HG03025 (cell line): ENCODE measurements at regions not wholly inside any gene's neighbourhood (a gene's known extent, or its start where the extent isn't known, plus 50 kb on each side); places are given as distances from the start of the nearest gene placed in this dataset.

Experiments used
- ATAC-seq: cut with Tn5 transposase; IDR thresholded peaks from one replicate; pipeline ENCODE4 v1.9.1; 2021; ENCODE audit warnings: mild to moderate bottlenecking, moderate library complexity; ENCODE audit not compliant: unreplicated experiment, low FRiP score

DNA sequence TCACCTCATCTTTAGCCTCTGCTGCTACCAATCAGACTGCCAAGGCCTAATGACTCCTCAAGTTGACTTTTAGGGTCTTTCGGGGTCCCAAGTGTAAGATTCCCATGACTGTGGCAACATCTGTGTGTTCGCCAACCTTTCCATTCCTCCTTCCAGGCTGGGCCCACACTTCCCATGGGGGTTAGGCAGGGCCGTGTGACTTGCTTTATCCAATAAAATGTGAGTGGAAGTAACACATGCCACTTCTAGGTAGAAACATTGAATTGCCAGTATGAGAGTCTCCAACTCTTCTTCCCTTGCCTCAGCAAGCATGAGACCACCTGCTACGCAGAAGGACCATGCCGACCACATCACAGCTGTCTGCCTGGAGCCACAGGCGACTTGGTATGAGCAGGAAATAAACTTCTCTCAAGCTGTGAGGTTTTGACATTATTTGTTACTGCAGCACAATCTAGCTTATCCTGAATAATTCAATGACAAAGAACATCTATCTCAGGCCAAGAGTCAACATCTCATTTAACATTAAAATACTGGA, 190.4 kb upstream of the IER5L start:
- no peak for ATAC-seq

DNA sequence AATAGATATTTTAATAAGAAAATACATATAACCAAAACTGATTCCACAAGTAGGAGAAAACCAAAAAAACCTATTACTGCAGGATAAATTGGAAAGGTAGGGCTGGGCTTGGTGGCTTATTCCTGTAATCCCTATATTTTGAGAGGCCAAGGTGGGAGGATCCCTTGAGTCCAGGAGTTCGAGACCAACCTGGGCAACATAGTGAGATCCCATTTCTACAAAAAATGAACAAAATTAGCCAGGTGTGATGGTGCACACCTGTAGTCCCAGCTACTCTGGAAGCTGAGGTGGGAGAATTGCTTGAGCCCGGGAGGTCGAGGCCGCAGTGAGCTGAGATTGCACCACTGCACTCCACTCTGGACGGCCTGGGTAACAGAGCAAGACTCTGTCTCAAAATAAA, 189.2 kb upstream of the IER5L start:
- ATAC-seq, result no peak

DNA sequence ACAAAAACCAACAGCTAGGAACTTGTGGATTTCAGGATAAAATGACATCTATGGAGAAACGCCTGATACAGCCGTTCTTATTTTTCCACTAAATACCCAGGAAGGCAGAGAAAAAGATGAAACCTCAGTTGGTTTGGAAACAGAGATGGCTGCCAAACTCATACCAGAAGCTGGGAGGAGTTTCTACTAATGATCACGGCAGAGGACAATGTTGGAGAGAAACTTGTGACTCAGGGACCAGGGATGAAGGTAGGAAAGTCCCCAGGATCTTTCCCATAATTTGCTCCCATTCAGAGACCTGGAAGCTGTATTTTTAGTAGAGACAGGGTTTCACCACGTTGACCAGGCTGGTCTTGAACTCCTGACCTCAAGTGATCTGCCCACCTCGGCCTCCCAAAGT, 187.1 kb upstream of the IER5L start:
- no peak for ATAC-seq

DNA sequence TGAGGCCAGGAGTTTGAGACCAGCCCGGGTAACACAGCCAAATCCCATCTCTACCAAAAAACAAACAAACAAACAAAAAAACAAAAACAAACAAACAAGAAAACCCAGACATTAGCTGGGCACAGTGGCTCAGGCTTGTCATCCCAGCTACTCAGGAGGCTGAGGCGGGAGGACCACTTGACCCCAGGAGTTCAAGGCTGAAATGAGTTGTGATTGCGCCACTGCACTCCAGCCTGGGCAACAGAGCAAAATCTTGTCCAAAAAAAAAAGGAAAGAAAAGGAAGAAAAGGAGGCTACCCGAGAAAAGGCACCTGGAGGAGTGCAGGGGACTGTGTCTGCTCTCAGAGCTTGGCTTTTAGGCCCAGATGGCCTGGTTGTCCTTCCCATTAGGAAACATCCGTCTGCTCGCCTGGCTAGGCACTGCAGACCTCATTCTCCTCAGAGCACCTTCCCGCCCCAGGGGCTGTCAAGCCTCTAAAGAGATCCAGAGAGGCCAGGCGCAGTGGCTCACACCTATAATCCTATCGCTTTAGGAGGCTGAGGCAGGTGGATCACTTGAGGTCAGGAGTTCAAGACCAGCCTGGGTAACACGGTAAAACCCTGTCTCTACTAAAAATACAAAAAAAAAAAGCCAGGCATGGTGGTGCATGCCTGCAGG, 185.3 kb upstream of the IER5L start:
- ATAC-seq, result no peak

DNA sequence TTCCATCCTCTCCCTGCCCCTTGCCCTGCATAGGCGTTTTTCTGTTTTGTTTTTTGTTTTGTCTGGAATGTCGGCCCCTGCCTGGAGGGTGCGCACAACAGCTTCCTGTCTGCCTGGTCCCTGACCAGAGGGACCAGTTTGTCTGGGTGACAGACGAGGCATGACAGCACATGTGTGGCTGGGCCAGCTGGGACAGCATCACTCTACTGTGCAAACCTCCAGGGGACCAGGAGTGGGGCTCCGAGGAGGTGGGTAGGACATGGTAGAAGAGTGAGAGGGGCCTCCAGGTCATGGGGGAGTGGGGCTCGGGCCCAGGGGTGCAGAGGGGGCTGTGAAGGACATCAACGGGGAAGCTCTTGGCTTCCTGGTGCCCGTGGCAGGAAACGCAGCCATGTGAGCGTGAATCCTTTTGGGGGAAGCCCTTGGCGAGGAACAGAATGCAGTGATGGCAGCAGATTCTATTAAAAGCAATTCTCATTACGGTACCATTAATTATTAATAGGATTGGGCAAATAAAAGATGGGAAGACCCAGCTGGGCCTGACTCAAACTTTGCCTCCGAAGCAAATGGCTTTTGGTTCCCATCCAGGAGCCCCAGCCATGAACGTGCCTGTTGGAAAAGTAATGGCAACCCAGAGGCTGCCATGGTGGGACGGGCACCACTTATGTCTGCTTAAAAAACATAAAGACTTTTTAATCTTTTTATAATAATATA, 184.4 kb upstream of the IER5L start:
- ATAC-seq, result no peak

DNA sequence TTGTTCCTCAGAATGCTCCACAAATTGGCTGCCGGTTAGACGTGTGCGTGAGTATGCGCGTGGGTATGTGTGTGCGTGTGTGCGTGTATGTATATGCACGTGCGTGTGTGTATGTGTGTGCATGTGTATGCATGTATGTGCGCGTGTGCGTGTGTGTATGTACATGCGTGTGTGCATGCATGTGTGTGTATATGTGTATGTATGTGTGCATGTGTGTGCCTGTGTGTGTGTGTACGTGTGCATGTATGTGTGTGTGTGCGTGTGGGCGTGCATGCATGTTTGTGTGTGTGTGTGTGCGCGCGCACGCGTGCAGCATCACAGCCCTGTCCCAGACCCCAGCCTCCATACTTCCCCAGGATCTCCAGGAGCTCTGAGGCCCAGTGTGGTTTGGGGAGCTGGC, 183.1 kb upstream of the IER5L start:
- ATAC-seq, result no peak

DNA sequence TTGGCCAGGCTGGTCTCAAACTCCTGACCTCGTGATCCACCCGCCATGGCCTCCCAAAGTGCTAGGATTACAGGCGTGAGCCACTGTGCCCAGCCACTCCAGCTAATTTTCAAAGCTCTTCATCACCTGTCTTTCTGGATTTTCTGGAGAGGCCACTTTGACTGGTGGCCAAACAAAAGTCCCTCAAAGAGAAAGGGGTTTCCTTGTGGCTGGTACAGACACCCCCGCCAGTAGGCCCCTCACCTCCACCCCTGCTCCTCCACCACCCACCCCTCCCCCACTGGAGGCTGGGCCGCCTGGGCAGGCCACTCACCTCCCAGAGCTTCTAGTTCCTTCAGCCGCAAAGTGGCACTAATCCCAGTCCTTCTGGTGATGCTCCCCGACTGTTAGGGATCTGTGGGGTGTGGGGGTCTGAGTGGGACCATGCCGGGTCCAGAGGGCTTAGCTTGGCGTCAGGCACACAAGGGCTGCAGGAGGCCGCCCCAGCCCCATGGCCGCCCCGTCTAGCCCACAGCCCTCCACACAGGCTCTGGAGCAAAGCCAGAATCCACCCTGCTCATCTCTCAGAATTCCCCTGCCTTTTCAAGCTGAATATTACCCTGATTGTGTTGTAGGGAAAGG, 182.0 kb upstream of the IER5L start:
- no peak for ATAC-seq

DNA sequence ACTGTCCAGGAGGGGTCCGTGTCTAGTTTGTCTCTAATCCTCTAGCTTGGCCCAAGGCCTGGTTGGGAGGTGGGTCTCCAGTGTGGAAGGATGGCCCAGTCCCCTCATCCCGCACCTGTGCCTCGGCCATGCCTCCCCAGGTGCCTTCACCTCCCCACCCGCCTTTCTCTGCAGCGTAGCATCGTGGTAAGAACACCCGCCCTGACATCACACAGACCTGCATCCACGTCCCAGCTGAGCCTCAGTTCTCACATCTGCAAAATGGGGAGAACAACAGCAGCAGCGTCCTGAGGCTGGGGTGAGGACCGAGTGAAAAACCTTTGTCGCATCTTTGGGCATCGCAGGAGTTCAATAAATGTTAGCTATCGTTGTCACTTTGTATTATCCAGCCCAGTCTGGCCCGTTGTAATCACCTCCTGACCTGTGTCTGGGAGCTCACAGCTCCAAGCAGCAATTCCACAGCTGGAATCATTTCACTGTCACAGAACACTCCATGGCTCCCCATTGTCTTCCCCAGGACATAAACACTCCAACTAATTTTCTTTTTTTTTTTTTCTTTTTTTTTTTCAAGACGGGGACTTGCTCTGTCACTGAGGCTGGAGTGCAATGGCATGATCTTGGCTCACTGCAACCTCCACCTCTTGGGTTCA, 181.2 kb upstream of the IER5L start:
- no peak for ATAC-seq

DNA sequence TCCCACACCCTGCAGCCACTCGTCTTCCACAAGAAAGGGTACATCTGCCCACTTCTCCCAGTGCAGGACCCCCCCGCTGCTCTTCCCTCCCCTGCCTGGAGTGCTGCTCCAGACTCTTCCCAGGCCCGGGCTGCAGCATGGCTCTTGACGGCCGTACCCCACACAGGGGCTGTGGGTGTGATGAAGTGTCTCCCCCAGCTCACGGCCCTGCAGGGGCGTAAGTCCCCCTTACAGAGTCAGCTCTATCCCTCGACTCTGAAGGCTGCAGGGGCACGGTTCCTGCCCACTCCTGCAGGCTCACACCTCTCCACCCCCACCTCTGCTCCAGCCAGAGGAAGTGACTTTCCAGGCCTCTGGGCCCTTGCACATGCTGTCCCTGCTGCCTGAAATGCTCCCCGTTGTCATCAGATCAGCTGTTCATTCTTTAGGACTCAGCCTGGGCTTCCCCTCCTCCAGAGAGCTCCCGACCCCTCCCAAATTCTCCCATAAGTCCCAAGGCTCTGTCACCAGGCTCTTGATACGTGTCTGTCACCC, 180.6 kb upstream of the IER5L start:
- ATAC-seq, result no peak

DNA sequence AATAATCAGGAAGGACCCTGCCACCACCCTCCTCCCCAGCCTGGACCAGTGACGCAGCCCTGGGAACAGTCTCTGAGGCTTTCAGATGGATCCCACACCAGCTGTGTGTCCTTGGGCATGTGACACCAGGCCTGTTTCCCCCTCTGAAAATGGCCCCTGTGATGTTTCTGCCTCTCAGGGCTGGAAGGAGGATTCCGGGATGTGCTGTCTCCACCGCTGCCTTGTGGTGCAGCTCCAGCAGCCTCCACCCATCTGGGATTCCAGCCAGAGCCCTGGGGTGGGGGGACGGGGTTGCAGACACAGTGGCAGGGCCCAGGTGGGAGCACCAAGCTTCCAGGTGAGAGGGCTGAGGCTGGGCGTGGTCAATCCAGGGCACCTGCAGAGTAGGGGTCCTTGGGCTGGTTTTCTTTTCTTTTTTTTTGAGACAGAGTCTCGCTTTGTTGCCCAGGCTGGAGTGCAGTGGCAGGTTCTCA, 179.7 kb upstream of the IER5L start:
- no peak for ATAC-seq

DNA sequence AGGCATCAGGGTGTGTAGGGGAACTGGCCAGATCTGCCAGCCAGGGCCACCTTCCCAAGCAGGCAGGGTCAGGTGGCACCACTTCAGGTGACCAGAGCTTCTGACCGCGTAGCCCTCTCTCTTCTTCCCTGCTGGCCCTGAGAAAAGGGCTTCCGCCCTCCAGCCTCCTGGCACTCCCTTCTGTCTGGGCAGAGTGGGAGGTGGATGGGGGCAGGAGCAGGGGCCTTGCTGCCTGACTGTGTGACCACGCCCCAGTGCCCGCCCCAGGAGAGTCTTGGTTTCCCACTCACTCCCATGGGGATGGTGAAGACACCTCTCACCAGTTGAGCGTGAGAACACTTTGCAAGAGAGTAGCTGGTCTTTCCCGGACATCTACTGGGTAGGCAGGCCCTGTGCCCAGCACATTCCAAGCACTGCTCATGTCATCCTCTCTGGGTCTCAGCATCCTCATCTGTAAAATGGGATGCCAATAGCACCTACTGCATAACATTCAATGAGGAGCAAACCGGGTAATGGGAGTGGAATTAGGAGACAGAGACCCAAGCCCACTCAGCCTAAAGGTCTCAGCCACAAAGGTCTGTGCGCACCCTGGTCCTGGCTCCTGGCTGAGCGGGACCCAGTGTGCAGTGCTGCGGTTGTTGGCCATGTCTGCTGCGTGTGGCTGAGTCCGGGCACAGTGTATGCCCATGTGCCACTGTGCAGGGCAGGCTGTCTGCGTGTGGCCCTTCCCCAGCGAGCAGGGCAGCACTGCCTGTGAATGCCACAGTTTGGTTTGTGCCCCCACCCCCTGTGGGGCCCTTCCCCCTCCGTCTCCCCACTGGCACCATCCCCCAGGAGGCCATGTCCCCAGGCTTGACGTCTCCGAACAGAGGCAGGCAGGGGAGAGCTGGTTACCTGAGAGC, 179.1 kb upstream of the IER5L start:
- no peak for ATAC-seq

DNA sequence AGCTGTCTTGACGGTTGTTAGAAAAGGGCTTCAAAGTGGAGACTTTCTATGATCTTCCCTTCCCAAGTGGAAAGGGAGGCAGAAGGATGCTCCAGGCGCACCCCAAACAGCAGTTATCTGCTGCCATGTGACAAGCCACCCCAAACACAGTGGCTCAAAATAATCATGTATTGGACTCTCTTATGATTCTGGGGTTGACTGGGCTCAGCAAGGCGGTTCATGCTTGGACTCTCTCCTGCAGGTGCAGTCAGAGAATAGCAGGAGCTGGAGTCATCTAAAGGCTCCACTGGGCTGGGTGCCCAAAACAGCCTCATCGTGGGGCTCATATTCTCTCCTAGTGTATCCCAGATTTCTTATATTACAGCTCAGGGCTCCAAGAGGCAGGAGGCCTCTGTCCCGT, 177.6 kb upstream of the IER5L start:
- no peak for ATAC-seq

DNA sequence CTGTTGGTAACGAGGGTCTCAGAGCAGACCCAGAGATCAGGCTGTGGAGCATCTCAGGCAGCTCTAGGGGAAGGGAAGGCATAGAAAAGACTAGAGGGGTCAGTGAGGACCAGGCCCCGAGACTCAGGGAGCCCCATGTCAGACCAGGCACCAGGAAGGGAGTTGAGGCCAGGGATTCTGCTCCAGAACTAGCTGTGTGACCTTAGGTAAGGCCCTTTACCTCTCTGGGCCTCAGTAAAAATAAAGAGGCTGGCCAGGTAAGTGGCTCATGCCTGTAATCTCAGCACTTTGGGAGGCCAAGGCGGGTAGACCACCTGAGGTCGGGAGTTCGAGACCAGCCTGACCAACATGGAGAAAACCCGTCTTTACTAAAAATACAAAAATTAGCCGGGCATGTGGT, 176.4 kb upstream of the IER5L start:
- ATAC-seq, result no peak

DNA sequence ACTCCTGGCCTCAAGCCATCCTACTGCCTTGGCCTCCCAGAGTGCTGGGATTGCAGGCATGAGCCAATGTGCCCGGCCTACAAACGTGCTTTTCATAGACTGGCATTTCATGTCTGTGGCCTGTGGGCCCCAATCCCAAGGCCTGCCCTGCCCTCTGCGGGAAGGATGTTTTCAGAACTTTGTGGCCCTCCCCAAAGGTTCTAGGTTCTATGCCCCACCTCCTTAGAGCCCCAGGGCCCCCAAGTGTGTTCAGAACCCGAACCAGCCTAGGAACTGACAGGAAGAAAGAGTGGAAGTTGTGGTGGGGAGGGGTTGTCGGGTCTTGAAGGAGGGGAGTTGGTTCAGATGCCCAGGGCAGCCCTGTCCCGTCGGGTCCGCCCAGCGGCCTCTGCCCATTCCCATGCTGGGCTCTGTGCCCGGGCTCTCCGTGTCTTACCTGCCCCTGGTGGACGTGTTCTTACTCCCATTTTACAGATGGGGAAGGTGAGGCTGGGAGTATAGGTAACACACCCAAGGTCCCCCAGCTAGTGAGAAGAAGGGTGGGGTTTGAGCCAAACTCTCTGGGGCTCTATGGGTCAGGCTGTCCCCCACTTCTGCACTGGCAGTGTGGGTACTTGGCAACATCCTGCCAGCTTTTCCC, 175.8 kb upstream of the IER5L start:
- no peak for ATAC-seq

DNA sequence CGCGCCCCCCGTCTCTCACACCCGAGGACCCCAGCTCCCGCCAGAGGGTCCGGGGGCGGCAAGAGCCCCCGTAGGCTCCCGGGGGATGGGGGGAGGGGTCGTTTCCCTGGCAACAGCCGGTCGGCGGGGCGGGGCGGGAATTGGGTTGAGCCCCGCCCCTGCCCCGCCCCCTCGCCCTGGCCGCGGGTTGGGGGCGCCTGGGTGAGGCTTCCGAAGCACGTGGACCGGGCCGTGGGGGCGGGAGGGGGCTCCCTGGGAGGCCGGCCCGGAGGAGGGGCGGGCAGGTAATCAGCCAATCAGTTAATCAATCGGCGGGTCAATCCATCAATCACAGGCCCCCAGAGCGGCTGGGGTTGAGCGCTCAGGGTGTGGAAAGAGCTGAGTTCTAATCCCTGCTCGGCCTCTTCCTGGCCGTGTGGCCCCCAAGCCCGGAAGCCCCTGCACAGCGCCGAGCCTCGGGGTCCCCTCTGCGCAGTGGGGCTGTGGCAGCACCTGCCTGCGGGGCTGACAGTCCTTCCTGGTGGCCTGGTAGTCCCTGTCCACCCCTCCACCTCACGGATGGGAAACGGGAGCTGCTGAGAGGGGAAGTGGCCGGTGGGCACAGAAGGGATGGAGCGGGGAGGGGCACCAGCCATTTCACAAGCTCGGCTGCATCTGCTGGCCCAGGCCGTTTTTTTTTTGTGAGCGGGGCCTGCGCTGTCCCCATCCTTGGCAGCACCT, 174.2 kb upstream of the IER5L start:
- no peak for ATAC-seq

DNA sequence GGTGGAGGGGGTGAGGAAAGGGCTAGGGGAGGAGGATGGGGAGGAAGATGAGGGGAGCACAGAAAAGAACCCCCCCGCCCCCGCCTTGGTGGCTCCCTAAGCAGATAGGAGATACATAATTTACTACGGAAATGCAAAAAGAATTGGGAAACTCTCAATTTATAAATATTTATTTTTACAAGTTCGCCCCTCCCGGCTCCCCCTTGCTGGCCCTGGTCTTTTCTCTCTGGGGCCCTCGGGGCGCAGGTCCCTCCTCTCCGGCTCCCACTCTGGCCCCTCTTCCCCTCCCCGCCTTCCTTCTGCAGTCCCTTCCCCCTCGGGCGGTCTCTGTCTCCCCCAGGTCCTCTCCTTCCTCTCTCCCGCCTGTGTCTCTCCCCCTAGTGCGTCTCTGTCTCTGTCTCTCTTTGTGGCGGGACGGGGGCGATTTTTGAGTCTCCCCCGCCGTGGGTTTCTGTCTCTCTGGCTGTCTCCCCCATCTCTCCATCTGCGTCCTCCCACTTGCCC, 173.6 kb upstream of the IER5L start:
- no peak for ATAC-seq

DNA sequence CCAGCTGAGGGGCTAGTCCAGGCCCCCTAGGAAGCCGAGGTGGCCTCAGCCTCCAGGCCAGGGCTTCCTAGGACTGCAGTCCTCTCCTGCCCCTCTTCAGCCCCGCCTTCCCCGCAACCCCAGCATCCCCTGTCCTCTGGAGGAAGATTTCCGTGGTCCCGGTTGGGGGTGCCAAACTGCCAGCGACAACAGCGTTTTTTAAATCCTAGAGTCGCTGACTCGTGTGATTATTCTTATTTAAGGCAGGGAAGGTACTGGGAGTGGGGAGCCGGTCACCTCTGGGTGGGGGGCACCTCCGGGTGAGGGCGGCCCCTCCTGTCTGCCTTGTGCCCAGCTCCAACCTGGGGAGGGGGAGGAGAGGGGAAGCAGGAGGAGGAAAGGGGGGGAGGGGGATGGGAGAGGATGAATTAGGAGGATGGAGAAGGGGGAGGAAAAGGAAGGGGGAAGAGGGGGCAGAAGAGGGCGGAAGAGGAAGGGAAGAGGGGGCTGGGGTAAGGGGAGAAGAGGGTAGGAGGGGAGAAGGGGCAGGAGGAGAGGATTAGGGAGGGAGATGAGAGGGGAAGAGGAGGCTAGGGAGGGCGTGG, 173.1 kb upstream of the IER5L start:
- ATAC-seq, result no peak
